HG03575 (cell line): ENCODE measurements at regions not wholly inside any gene's neighbourhood (a gene's known extent, or its start where the extent isn't known, plus 50 kb on each side); places are given as distances from the start of the nearest gene placed in this dataset.
A peak's percentile ranks its signal among the peaks of the same experiment; 100 is the strongest.

Experiments used
- ATAC-seq: cut with Tn5 transposase; IDR thresholded peaks from one replicate; pipeline ENCODE4 v1.9.1; 2021; ENCODE audit not compliant: unreplicated experiment, insufficient number of reproducible peaks, low FRiP score; ENCODE audit errors: extremely low read depth

GRCh38 chr4:14111730-14112181 is 484.2 kb upstream of the BOD1L1 start:
- no peak for ATAC-seq

- ATAC-seq = no peak
These were observed 487.6 kb upstream of the BOD1L1 start for GRCh38 chr4:14115106-14115505.

- ATAC-seq = no peak
These were observed 490.2 kb upstream of the BOD1L1 start for GRCh38 chr4:14117575-14118238.

GRCh38 chr4:14124816-14125215 is 497.3 kb upstream of the BOD1L1 start:
- ATAC-seq = no peak

GRCh38 chr4:14125375-14126129 is 498.0 kb upstream of the BOD1L1 start:
- peak; percentile 90 for ATAC-seq

- ATAC-seq = no peak
These were observed 503.0 kb upstream of the BOD1L1 start for GRCh38 chr4:14130551-14130950.

- no peak for ATAC-seq
These were observed 503.8 kb upstream of the BOD1L1 start for GRCh38 chr4:14131335-14131734.

- no peak for ATAC-seq
These were observed 504.8 kb upstream of the BOD1L1 start for GRCh38 chr4:14132301-14132700.

- ATAC-seq = no peak
These were observed 510.6 kb upstream of the BOD1L1 start for GRCh38 chr4:14138106-14138505.

GRCh38 chr4:14143892-14144291 is 516.4 kb upstream of the BOD1L1 start:
- no peak for ATAC-seq

GRCh38 chr4:14149176-14150053 is 521.9 kb upstream of the BOD1L1 start:
- no peak for ATAC-seq

- no peak for ATAC-seq
These were observed 523.6 kb upstream of the BOD1L1 start for GRCh38 chr4:14151101-14151500.

- ATAC-seq = peak; percentile 40
These were observed 525.5 kb upstream of the BOD1L1 start for GRCh38 chr4:14152834-14153519.

GRCh38 chr4:14155803-14156202 is 528.3 kb upstream of the BOD1L1 start:
- no peak for ATAC-seq

GRCh38 chr4:14157262-14157661 is 529.7 kb upstream of the BOD1L1 start:
- peak; percentile 67 for ATAC-seq

GRCh38 chr4:14165222-14165920 is 537.8 kb upstream of the BOD1L1 start:
- peak; percentile 98 for ATAC-seq

- no peak for ATAC-seq
These were observed 540.5 kb upstream of the BOD1L1 start for GRCh38 chr4:14167876-14168510.

GRCh38 chr4:14168919-14169318 is 541.4 kb upstream of the BOD1L1 start:
- ATAC-seq = peak; percentile 61
